A673 (cell line): ENCODE measurements at regions not wholly inside any gene's neighbourhood (a gene's known extent, or its start where the extent isn't known, plus 50 kb on each side); places are given as distances from the start of the nearest gene placed in this dataset.
"Not testable (repeated sequence)": the region's sequence is repeated elsewhere in the genome, so short reads cannot be mapped to it uniquely, and the experiment has no call there.

ENCODE experiments used
- EZH2 ChIP-seq: fragments of 200-600 bp; sonication (generic); IDR thresholded peaks from 2 replicates; pipeline ENCODE4 v1.6.1; 2017; ENCODE audit warnings: borderline replicate concordance, low read depth, mild to moderate bottlenecking, mixed read lengths, antibody characterized with exemption, low read length; ENCODE audit not compliant: poor library complexity, severe bottlenecking
- TF ChIP-seq, protein P1 (sequence below): fragments of 300-800, 200-600 bp; sonication (generic); conservative IDR thresholded peaks from 2 replicates; pipeline ENCODE4 v1.5.1; 2017; ENCODE audit warnings: low read depth, mild to moderate bottlenecking, antibody characterized with exemption, low read length, moderate library complexity, mixed read lengths

DNA sequence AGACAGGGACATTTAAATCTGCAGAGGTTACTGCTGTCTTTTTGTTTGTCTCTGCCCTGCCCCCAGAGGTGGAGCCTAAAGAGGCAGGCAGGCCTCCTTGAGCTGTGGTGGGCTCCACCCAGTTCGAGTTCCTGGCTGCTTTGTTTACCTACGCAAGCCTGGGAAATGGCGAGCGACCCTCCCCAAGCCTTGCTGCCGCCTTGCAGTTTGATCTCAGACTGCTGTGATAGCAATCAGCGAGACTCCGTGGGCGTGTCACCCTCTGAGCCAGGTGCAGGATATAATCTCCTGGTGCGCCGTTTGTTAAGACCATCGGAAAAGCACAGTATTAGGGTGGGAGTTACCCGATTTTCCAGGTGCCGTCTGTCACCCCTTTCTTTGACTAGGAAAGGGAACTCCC is 93.3 kb downstream of the ANKRD30BL start:
- not testable (repeated sequence) for TF ChIP-seq EZH2
- TF ChIP-seq, protein P1, sequence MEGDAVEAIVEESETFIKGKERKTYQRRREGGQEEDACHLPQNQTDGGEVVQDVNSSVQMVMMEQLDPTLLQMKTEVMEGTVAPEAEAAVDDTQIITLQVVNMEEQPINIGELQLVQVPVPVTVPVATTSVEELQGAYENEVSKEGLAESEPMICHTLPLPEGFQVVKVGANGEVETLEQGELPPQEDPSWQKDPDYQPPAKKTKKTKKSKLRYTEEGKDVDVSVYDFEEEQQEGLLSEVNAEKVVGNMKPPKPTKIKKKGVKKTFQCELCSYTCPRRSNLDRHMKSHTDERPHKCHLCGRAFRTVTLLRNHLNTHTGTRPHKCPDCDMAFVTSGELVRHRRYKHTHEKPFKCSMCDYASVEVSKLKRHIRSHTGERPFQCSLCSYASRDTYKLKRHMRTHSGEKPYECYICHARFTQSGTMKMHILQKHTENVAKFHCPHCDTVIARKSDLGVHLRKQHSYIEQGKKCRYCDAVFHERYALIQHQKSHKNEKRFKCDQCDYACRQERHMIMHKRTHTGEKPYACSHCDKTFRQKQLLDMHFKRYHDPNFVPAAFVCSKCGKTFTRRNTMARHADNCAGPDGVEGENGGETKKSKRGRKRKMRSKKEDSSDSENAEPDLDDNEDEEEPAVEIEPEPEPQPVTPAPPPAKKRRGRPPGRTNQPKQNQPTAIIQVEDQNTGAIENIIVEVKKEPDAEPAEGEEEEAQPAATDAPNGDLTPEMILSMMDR = not testable (repeated sequence)
